ENCODE measurements at regions not wholly inside any gene's neighbourhood (a gene's known extent, or its start where the extent isn't known, plus 50 kb on each side); places are given as distances from the start of the nearest gene placed in this dataset.

- Histone ChIP-seq H3K14ac (ENCODE audit: low read length) (no peak overlapping the region), H4K8ac (ENCODE audit: low read depth, low read length) (no peak overlapping the region), H2BK15ac (ENCODE audit: low read length) (no peak overlapping the region), H2BK5ac (ENCODE audit: low read length) (no peak overlapping the region), H2BK120ac (ENCODE audit: low read depth, low read length) (no peak overlapping the region), H3K79me1 (ENCODE audit: low read depth, low read length) (no peaks in the 10 kb centered on the region), H2AFZ (ENCODE audit: low read length) (no peak overlapping the region), H3K9ac (ENCODE audit: low read depth, low read length, poor library complexity) (no peak overlapping the region), H2BK12ac (ENCODE audit: low read length) (no peak overlapping the region), H3K36me3 (replicated peaks in 1 of 2; ENCODE audit: control insufficient read depth in 2 of 2, insufficient read depth in 2 of 2, low read length in 2 of 2) (no peaks in the 10 kb centered on the region), H3K4me1 (ENCODE audit: control insufficient read depth in 2 of 2, insufficient read depth in 1 of 2, low read depth in 1 of 2, low read length in 2 of 2) (peaks cover 27 to 42% of the 10 kb centered on the region in 2 donors), H3K27me3 (ENCODE audit: control insufficient read depth in 3 of 3, insufficient read depth in 3 of 3, low read depth in 1 of 3, low read length in 3 of 3) (no peaks in the 10 kb centered on the region), H3K9me3 (replicated peaks in 1 of 2; ENCODE audit: control insufficient read depth in 2 of 2, insufficient read depth in 1 of 2, low read depth in 1 of 2, low read length in 2 of 2) (no peaks in the 10 kb centered on the region), H2AK5ac (ENCODE audit: low read depth, low read length) (peak overlapping the region; percentile 11), H4K91ac (ENCODE audit: low read depth, low read length, poor library complexity) (no peak overlapping the region), H3K4ac (ENCODE audit: low read length) (no peak overlapping the region), H3K27ac (replicated peaks; ENCODE audit: low read length) (no peak overlapping the region), H3K4me3 (ENCODE audit: low read length in 2 of 2) (no peak overlapping the region), H3K18ac (ENCODE audit: low read length) (no peak overlapping the region), H3K4me2 (ENCODE audit: insufficient read depth, low read length, poor library complexity, severe bottlenecking) (no peak overlapping the region), H3K23ac (ENCODE audit: low read depth, low read length, poor library complexity) (no peak overlapping the region)
- whole genome bisulfite sequencing, 2 donors (ENCODE audit: extremely low coverage in 2 of 2, insufficient read length in 2 of 2, insufficient replicate concordance in 1 of 2): no CpG with 5 or more reads among the region's 6 CpGs
- DNase-seq (ENCODE audit: low spot score): no peak
These were observed 513.7 kb downstream of the RPS24 start for GRCh38 chr10:78547397-78547796.

- Histone ChIP-seq H3K27me3 (ENCODE audit: control insufficient read depth in 3 of 3, insufficient read depth in 3 of 3, low read depth in 1 of 3, low read length in 3 of 3) (no peaks in the 10 kb centered on the region), H3K23ac (ENCODE audit: low read depth, low read length, poor library complexity) (no peak overlapping the region), H2AK5ac (ENCODE audit: low read depth, low read length) (peak overlapping the region; percentile 11), H3K4me2 (ENCODE audit: insufficient read depth, low read length, poor library complexity, severe bottlenecking) (no peak overlapping the region), H3K18ac (ENCODE audit: low read length) (no peak overlapping the region), H3K9ac (ENCODE audit: low read depth, low read length, poor library complexity) (no peak overlapping the region), H4K8ac (ENCODE audit: low read depth, low read length) (no peak overlapping the region), H3K14ac (ENCODE audit: low read length) (no peak overlapping the region), H3K4me1 (ENCODE audit: control insufficient read depth in 2 of 2, insufficient read depth in 1 of 2, low read depth in 1 of 2, low read length in 2 of 2) (peaks cover 29 to 42% of the 10 kb centered on the region in 2 donors), H3K9me3 (replicated peaks in 1 of 2; ENCODE audit: control insufficient read depth in 2 of 2, insufficient read depth in 1 of 2, low read depth in 1 of 2, low read length in 2 of 2) (no peaks in the 10 kb centered on the region), H3K4ac (ENCODE audit: low read length) (no peak overlapping the region), H3K4me3 (ENCODE audit: low read length in 2 of 2) (no peak overlapping the region), H3K27ac (replicated peaks; ENCODE audit: low read length) (no peak overlapping the region), H3K36me3 (replicated peaks in 1 of 2; ENCODE audit: control insufficient read depth in 2 of 2, insufficient read depth in 2 of 2, low read length in 2 of 2) (no peaks in the 10 kb centered on the region), H3K79me1 (ENCODE audit: low read depth, low read length) (no peaks in the 10 kb centered on the region), H2BK12ac (ENCODE audit: low read length) (no peak overlapping the region), H2AFZ (ENCODE audit: low read length) (no peak overlapping the region), H2BK120ac (ENCODE audit: low read depth, low read length) (no peak overlapping the region), H4K91ac (ENCODE audit: low read depth, low read length, poor library complexity) (no peak overlapping the region), H2BK5ac (ENCODE audit: low read length) (no peak overlapping the region), H2BK15ac (ENCODE audit: low read length) (no peak overlapping the region)
- no peak for DNase-seq (ENCODE audit: low spot score)
These were observed 514.2 kb downstream of the RPS24 start for GRCh38 chr10:78547905-78548304.

- no peak overlapping the region for H3K9ac ChIP-seq (ENCODE audit: low read depth, low read length, poor library complexity)
- no peaks in the 10 kb centered on the region for H3K36me3 ChIP-seq (replicated peaks in 1 of 2; ENCODE audit: control insufficient read depth in 2 of 2, insufficient read depth in 2 of 2, low read length in 2 of 2)
- H3K79me1 ChIP-seq (ENCODE audit: low read depth, low read length): no peaks in the 10 kb centered on the region
- H4K8ac ChIP-seq (ENCODE audit: low read depth, low read length): no peak overlapping the region
- no peak overlapping the region for H2AK5ac ChIP-seq (ENCODE audit: low read depth, low read length)
- H3K14ac ChIP-seq (ENCODE audit: low read length): no peak overlapping the region
- no peak overlapping the region for H2BK12ac ChIP-seq (ENCODE audit: low read length)
- no peak overlapping the region for H3K4me2 ChIP-seq (ENCODE audit: insufficient read depth, low read length, poor library complexity, severe bottlenecking)
- H3K4ac ChIP-seq (ENCODE audit: low read length): no peak overlapping the region
- H3K4me3 ChIP-seq (ENCODE audit: low read length in 2 of 2): no peak overlapping the region
- H2BK5ac ChIP-seq (ENCODE audit: low read length): no peak overlapping the region
- H3K27ac ChIP-seq (replicated peaks; ENCODE audit: low read length): no peak overlapping the region
- H3K4me1 ChIP-seq (ENCODE audit: control insufficient read depth in 2 of 2, insufficient read depth in 1 of 2, low read depth in 1 of 2, low read length in 2 of 2): peaks cover 31 to 41% of the 10 kb centered on the region in 2 donors
- H2AFZ ChIP-seq (ENCODE audit: low read length): no peak overlapping the region
- no peak overlapping the region for H2BK120ac ChIP-seq (ENCODE audit: low read depth, low read length)
- H4K91ac ChIP-seq (ENCODE audit: low read depth, low read length, poor library complexity): no peak overlapping the region
- no peak overlapping the region for H3K18ac ChIP-seq (ENCODE audit: low read length)
- DNase-seq (ENCODE audit: low spot score): no peak
- H3K9me3 ChIP-seq (replicated peaks in 1 of 2; ENCODE audit: control insufficient read depth in 2 of 2, insufficient read depth in 1 of 2, low read depth in 1 of 2, low read length in 2 of 2): no peaks in the 10 kb centered on the region
- H2BK15ac ChIP-seq (ENCODE audit: low read length): no peak overlapping the region
- no peaks in the 10 kb centered on the region for H3K27me3 ChIP-seq (ENCODE audit: control insufficient read depth in 3 of 3, insufficient read depth in 3 of 3, low read depth in 1 of 3, low read length in 3 of 3)
- no peak overlapping the region for H3K23ac ChIP-seq (ENCODE audit: low read depth, low read length, poor library complexity)
- no CpG with 5 or more reads among the region's 3 CpGs for WGBS, 2 donors (ENCODE audit: extremely low coverage in 2 of 2, insufficient read length in 2 of 2, insufficient replicate concordance in 1 of 2)
These were observed 514.7 kb downstream of the RPS24 start for GRCh38 chr10:78548369-78548768.

GRCh38 chr10:78549140-78549935 is 515.7 kb downstream of the RPS24 start:
- Histone ChIP-seq H3K79me1 (ENCODE audit: low read depth, low read length) (no peaks in the 10 kb centered on the region), H3K14ac (ENCODE audit: low read length) (no peak overlapping the region), H4K8ac (ENCODE audit: low read depth, low read length) (no peak overlapping the region), H2AFZ (ENCODE audit: low read length) (no peak overlapping the region), H3K9ac (ENCODE audit: low read depth, low read length, poor library complexity) (no peak overlapping the region), H3K4me2 (ENCODE audit: insufficient read depth, low read length, poor library complexity, severe bottlenecking) (no peak overlapping the region), H2BK12ac (ENCODE audit: low read length) (no peak overlapping the region), H4K91ac (ENCODE audit: low read depth, low read length, poor library complexity) (no peak overlapping the region), H3K4ac (ENCODE audit: low read length) (no peak overlapping the region), H2BK15ac (ENCODE audit: low read length) (no peak overlapping the region), H3K4me1 (ENCODE audit: control insufficient read depth in 2 of 2, insufficient read depth in 1 of 2, low read depth in 1 of 2, low read length in 2 of 2) (peaks cover 23 to 33% of the 10 kb centered on the region in 2 donors), H3K4me3 (ENCODE audit: low read length in 2 of 2) (no peak overlapping the region), H3K27me3 (ENCODE audit: control insufficient read depth in 3 of 3, insufficient read depth in 3 of 3, low read depth in 1 of 3, low read length in 3 of 3) (no peaks in the 10 kb centered on the region), H3K18ac (ENCODE audit: low read length) (no peak overlapping the region), H3K27ac (replicated peaks; ENCODE audit: low read length) (no peak overlapping the region), H3K23ac (ENCODE audit: low read depth, low read length, poor library complexity) (no peak overlapping the region), H2AK5ac (ENCODE audit: low read depth, low read length) (no peak overlapping the region), H2BK120ac (ENCODE audit: low read depth, low read length) (no peak overlapping the region), H2BK5ac (ENCODE audit: low read length) (no peak overlapping the region), H3K9me3 (replicated peaks in 1 of 2; ENCODE audit: control insufficient read depth in 2 of 2, insufficient read depth in 1 of 2, low read depth in 1 of 2, low read length in 2 of 2) (no peaks in the 10 kb centered on the region), H3K36me3 (replicated peaks in 1 of 2; ENCODE audit: control insufficient read depth in 2 of 2, insufficient read depth in 2 of 2, low read length in 2 of 2) (no peaks in the 10 kb centered on the region)
- WGBS, 2 donors (ENCODE audit: extremely low coverage in 2 of 2, insufficient read length in 2 of 2, insufficient replicate concordance in 1 of 2): no CpG with 5 or more reads among the region's 9 CpGs
- DNase-seq (ENCODE audit: low spot score): no peak

All from neuronal stem cell (in vitro differentiated cells).